ENCODE measurements at regions not wholly inside any gene's neighbourhood (a gene's known extent, or its start where the extent isn't known, plus 50 kb on each side); places are given as distances from the start of the nearest gene placed in this dataset.

- no peak for DNase-seq
Observed at GRCh38 chr5:52731274-52732027, 56.3 kb upstream of the ITGA1 start.

GRCh38 chr5:52734557-52734956, 53.2 kb upstream of the ITGA1 start:
- no peak for DNase-seq

GRCh38 chr5:52735139-52735538, 52.6 kb upstream of the ITGA1 start:
- DNase-seq: no peak
